ENCODE measurements at regions not wholly inside any gene's neighbourhood (a gene's known extent, or its start where the extent isn't known, plus 50 kb on each side); places are given as distances from the start of the nearest gene placed in this dataset.

GRCh38 chr14:89673512-89674225 is 256.6 kb upstream of the FOXN3 start:
- TF ChIP-seq CTCF (IDR thresholded peaks at IDR 0.05; ENCODE audit: insufficient read depth, low read depth, low read length) (no peak), EZH2 (IDR thresholded peaks at IDR 0.05; ENCODE audit: insufficient read depth, low read length) (no peak)
- Histone ChIP-seq H3K9ac (ENCODE audit: low read length) (no peak overlapping the region), H3K4me1 (ENCODE audit: insufficient read depth, low read length) (no peaks in the 10 kb centered on the region), H3K79me2 (ENCODE audit: insufficient read depth, low read length) (no peaks in the 10 kb centered on the region), H3K27ac (ENCODE audit: low read depth, low read length) (no peak overlapping the region), H3K9me3 (ENCODE audit: insufficient read depth, low read depth, low read length) (no peaks in the 10 kb centered on the region), H3K4me2 (ENCODE audit: low read length) (no peak overlapping the region), H3K4me3 (ENCODE audit: insufficient read depth, low read depth, low read length) (no peak overlapping the region), H3K36me3 (ENCODE audit: insufficient read depth, low read length) (no peaks in the 10 kb centered on the region), H2AFZ (ENCODE audit: low read depth, low read length) (no peak overlapping the region), H3K27me3 (ENCODE audit: insufficient read depth, low read length) (no peaks in the 10 kb centered on the region), H4K20me1 (ENCODE audit: insufficient read depth, low read length) (no peaks in the 10 kb centered on the region)
- FAIRE-seq (no peak), DNase-seq (ENCODE audit: low read depth) (peak; percentile 71)
- peaks cover 16% of the 10 kb centered on the region for H3K4me1 Mint-ChIP-seq (ENCODE audit: low read depth, unreplicated experiment)
- no peaks in the 10 kb centered on the region for H3K36me3 Mint-ChIP-seq (ENCODE audit: low read depth, unreplicated experiment)
- no peak overlapping the region for H3K4me3 Mint-ChIP-seq (ENCODE audit: unreplicated experiment)
- no peak overlapping the region for H3K27ac Mint-ChIP-seq (ENCODE audit: unreplicated experiment)
- H3K27me3 Mint-ChIP-seq (ENCODE audit: low read depth, unreplicated experiment) = no peaks in the 10 kb centered on the region
- H3K9me3 Mint-ChIP-seq (ENCODE audit: unreplicated experiment) = no peaks in the 10 kb centered on the region

- H3K27ac ChIP-seq (ENCODE audit: low read depth, low read length) = no peak overlapping the region
- H3K36me3 Mint-ChIP-seq (ENCODE audit: low read depth, unreplicated experiment) = no peaks in the 10 kb centered on the region
- H3K36me3 ChIP-seq (ENCODE audit: insufficient read depth, low read length) = no peaks in the 10 kb centered on the region
- H3K27me3 Mint-ChIP-seq (ENCODE audit: low read depth, unreplicated experiment) = no peaks in the 10 kb centered on the region
- no peak overlapping the region for H3K4me2 ChIP-seq (ENCODE audit: low read length)
- H3K9me3 Mint-ChIP-seq (ENCODE audit: unreplicated experiment) = no peaks in the 10 kb centered on the region
- H3K4me3 Mint-ChIP-seq (ENCODE audit: unreplicated experiment) = no peak overlapping the region
- peak overlapping the region; percentile 37 for H3K27ac Mint-ChIP-seq (ENCODE audit: unreplicated experiment)
- TF ChIP-seq CTCF (IDR thresholded peaks at IDR 0.05; ENCODE audit: insufficient read depth, low read depth, low read length) (no peak), EZH2 (IDR thresholded peaks at IDR 0.05; ENCODE audit: insufficient read depth, low read length) (no peak)
- no peak overlapping the region for H2AFZ ChIP-seq (ENCODE audit: low read depth, low read length)
- no peak overlapping the region for H3K9ac ChIP-seq (ENCODE audit: low read length)
- FAIRE-seq (no peak), DNase-seq (ENCODE audit: low read depth) (no peak)
- H3K4me3 ChIP-seq (ENCODE audit: insufficient read depth, low read depth, low read length) = no peak overlapping the region
- H3K4me1 ChIP-seq (ENCODE audit: insufficient read depth, low read length) = peaks cover 4% of the 10 kb centered on the region
- peaks cover 20% of the 10 kb centered on the region for H3K4me1 Mint-ChIP-seq (ENCODE audit: low read depth, unreplicated experiment)
- no peaks in the 10 kb centered on the region for H4K20me1 ChIP-seq (ENCODE audit: insufficient read depth, low read length)
- H3K79me2 ChIP-seq (ENCODE audit: insufficient read depth, low read length) = no peaks in the 10 kb centered on the region
- no peaks in the 10 kb centered on the region for H3K27me3 ChIP-seq (ENCODE audit: insufficient read depth, low read length)
- H3K9me3 ChIP-seq (ENCODE audit: insufficient read depth, low read depth, low read length) = no peaks in the 10 kb centered on the region
These were observed 255.8 kb upstream of the FOXN3 start for GRCh38 chr14:89672636-89673511.
